ENCODE measurements at regions not wholly inside any gene's neighbourhood (a gene's known extent, or its start where the extent isn't known, plus 50 kb on each side); places are given as distances from the start of the nearest gene placed in this dataset.
"Not testable (repeated sequence)": the region's sequence is repeated elsewhere in the genome, so short reads cannot be mapped to it uniquely, and the experiment has no call there.

DNA sequence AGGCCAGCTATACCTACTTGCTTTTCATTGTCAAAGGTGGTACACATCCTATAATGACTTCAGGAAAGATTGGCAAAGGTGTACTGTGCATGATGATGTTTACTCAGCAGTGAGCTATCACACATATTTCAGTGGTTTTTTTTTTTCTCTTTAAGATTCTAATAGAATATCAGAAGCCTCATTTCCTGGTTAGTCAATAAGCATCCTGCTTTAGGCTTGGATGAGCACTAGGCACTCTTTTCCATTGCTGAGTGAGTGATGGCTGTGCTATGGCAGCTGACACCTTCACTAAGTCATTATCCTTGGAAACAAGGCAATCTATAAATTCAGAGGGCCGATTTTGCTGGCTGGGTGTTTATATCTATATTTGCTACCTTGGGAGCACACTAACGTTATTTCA, 161.1 kb upstream of the RASSF8 start:
- Histone ChIP-seq H3K4me1 (no peaks in the 10 kb centered on the region), H3K36me3 (no peaks in the 10 kb centered on the region), H3K27ac (no peak overlapping the region), H3K9me3 (no peaks in the 10 kb centered on the region), H3K27me3 (no peaks in the 10 kb centered on the region), H3K4me3 (no peak overlapping the region)
- 30% methylated on average over 2 of the region's 2 CpGs for WGBS (ENCODE audit: insufficient coverage, low coverage, low lambda C conversion rate, missing lambda C conversion rate)
- no peak for TF ChIP-seq POLR2A (IDR thresholded peaks at IDR 0.05)
- TF ChIP-seq, protein P1, sequence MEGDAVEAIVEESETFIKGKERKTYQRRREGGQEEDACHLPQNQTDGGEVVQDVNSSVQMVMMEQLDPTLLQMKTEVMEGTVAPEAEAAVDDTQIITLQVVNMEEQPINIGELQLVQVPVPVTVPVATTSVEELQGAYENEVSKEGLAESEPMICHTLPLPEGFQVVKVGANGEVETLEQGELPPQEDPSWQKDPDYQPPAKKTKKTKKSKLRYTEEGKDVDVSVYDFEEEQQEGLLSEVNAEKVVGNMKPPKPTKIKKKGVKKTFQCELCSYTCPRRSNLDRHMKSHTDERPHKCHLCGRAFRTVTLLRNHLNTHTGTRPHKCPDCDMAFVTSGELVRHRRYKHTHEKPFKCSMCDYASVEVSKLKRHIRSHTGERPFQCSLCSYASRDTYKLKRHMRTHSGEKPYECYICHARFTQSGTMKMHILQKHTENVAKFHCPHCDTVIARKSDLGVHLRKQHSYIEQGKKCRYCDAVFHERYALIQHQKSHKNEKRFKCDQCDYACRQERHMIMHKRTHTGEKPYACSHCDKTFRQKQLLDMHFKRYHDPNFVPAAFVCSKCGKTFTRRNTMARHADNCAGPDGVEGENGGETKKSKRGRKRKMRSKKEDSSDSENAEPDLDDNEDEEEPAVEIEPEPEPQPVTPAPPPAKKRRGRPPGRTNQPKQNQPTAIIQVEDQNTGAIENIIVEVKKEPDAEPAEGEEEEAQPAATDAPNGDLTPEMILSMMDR (IDR thresholded peaks at IDR 0.05): no peak
- intact Hi-C loops (cut with DNase I): no loop called here
- ATAC-seq (no peak), DNase-seq (no peak)

DNA sequence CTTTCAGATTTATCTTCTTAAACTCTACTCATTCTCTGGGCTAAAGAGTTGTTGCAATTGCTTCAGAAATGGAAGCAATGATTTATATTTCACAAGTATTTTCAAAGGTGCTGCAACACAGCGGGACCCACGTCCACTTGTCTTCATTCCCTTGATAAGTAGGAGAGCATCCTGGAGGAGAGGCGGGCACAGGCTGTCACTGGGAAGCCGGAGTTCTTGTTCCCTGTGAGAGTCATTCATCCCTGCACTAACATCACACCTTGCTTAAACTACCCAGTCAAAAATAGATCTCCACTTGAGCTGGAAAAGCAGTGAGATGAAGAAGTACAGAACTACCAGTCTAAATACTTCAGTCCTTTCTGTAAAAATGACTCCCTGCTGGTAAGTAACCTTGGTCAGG, 160.5 kb upstream of the RASSF8 start:
- no peak for ATAC-seq
- Histone ChIP-seq H3K27me3 (no peaks in the 10 kb centered on the region), H3K36me3 (no peaks in the 10 kb centered on the region), H3K4me1 (no peaks in the 10 kb centered on the region), H3K27ac (no peak overlapping the region), H3K9me3 (no peaks in the 10 kb centered on the region), H3K4me3 (no peak overlapping the region)
- intact Hi-C loops (cut with DNase I): no loop called here
- no peak for DNase-seq
- TF ChIP-seq, protein P1 (IDR thresholded peaks at IDR 0.05): no peak
- TF ChIP-seq POLR2A (IDR thresholded peaks at IDR 0.05): no peak
- WGBS (ENCODE audit: insufficient coverage, low coverage, low lambda C conversion rate, missing lambda C conversion rate): 63% methylated on average over 4 of the region's 4 CpGs

DNA sequence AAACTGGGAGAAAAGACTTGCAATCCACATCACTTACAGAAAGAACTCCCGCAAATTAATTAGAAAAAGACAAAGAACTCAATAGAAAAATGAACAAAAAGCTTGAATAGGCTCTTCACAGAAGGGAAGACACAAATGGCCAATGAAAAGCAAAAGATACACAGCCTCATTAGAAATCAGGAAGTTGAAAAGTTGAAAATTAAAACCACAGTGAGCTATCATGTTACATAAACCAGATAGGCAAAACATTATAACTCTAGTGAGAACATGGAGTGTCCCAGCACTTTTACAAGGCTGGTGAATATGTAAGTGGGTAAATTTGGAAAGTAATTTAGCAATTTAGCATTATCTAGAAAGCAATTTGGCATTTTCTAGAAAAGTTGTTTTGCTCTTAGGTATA, 158.4 kb upstream of the RASSF8 start:
- no peak for ATAC-seq
- H3K9me3 ChIP-seq: no peaks in the 10 kb centered on the region

DNA sequence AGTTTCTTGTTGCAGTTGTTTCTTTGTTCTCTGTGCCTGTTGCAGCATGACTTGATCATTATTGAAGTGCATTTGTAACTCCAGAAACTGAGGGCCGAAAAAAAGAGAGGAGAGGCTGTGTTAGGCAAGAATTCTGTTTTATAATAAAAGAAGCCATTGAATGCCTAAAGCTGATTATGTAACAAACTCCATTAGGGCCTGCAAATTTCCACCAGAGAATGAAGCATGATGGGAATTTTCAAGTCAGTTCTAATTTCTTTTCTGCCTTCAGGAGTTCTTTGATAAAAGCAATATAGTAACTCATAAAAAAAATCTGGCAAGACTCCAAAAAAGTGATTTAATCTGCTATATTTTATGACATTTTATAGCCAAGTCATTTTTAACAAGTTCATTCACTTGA, 156.7 kb upstream of the RASSF8 start:
- intact Hi-C loops (cut with DNase I): no loop called here
- ATAC-seq (no peak), DNase-seq (no peak)
- no peak overlapping the region for H3K27ac ChIP-seq
- no peaks in the 10 kb centered on the region for H3K36me3 ChIP-seq
- H3K4me3 ChIP-seq: no peak overlapping the region
- WGBS (ENCODE audit: insufficient coverage, low coverage, low lambda C conversion rate, missing lambda C conversion rate): 89% methylated on average over 1 of the region's 1 CpG
- H3K27me3 ChIP-seq: no peaks in the 10 kb centered on the region
- no peaks in the 10 kb centered on the region for H3K9me3 ChIP-seq
- no peak for TF ChIP-seq POLR2A (IDR thresholded peaks at IDR 0.05)
- TF ChIP-seq, protein P1 (IDR thresholded peaks at IDR 0.05): no peak
- H3K4me1 ChIP-seq: no peaks in the 10 kb centered on the region

More for the DNA sequence above, 158.4 kb upstream of the RASSF8 start:
- Histone ChIP-seq H3K4me1 (no peaks in the 10 kb centered on the region), H3K4me3 (no peak overlapping the region), H3K27me3 (no peaks in the 10 kb centered on the region), H3K27ac (no peak overlapping the region), H3K36me3 (no peaks in the 10 kb centered on the region)
- intact Hi-C loops (cut with DNase I): no loop called here
- 93% methylated on average over 1 of the region's 1 CpG for WGBS (ENCODE audit: insufficient coverage, low coverage, low lambda C conversion rate, missing lambda C conversion rate)
- TF ChIP-seq POLR2A (IDR thresholded peaks at IDR 0.05): no peak
- TF ChIP-seq, protein P1 (IDR thresholded peaks at IDR 0.05): no peak
- no peak for DNase-seq

DNA sequence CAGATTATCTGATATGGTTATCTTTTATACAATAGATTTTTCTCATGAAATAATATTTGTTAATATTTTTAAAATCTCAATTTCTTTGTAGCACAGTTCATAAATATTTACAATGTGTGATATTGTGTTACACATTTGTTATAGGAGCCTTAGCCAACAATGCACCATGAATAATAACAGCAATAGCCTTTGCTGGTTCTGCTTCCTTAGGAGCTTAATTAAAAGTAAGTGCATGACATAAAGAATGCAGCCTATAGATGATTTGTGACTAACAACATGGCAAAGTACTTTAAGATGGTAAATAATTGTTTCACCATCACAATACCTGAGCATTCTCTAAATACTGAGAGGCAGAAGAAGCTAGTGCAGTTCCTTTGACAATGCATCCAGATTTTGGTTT, 156.3 kb upstream of the RASSF8 start:
- no peak overlapping the region for H3K27ac ChIP-seq
- no peaks in the 10 kb centered on the region for H3K9me3 ChIP-seq
- H3K27me3 ChIP-seq: no peaks in the 10 kb centered on the region
- TF ChIP-seq, protein P1 (IDR thresholded peaks at IDR 0.05): no peak
- TF ChIP-seq POLR2A (IDR thresholded peaks at IDR 0.05): no peak
- H3K4me1 ChIP-seq: no peaks in the 10 kb centered on the region
- intact Hi-C loops (cut with DNase I): no loop called here
- H3K4me3 ChIP-seq: no peak overlapping the region
- H3K36me3 ChIP-seq: no peaks in the 10 kb centered on the region
- ATAC-seq (no peak), DNase-seq (no peak)

DNA sequence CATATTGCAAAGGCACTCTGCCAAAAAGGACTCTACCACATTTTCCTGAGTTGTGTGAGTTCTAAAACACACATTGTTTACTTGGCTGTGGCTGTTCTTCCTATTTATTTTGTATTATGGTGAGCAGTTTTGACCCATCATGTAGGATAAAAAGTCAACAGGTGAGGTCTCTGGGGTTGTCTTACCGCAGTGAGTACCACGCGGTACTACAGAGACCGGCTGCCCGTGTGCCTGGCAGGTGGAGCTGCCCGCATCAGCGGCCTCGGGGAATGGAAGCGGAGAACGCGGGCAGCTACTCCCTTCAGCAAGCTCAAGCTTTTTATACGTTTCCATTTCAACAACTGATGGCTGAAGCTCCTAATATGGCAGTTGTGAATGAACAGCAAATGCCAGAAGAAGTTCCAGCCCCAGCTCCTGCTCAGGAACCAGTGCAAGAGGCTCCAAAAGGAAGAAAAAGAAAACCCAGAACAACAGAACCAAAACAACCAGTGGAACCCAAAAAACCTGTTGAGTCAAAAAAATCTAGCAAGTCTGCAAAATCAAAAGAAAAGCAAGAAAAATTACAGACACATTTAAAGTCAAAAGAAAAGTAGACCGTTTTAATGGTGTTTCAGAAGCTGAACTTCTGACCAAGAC, 155.3 kb upstream of the RASSF8 start:
- H3K27me3 ChIP-seq; H3K27ac ChIP-seq; intact Hi-C loops (cut with DNase I); H3K9me3 ChIP-seq; DNase-seq; H3K4me3 ChIP-seq; H3K36me3 ChIP-seq; H3K4me1 ChIP-seq; ATAC-seq: not testable (repeated sequence)
- WGBS (ENCODE audit: insufficient coverage, low coverage, low lambda C conversion rate, missing lambda C conversion rate): 86% methylated on average over 12 of the region's 13 CpGs

DNA sequence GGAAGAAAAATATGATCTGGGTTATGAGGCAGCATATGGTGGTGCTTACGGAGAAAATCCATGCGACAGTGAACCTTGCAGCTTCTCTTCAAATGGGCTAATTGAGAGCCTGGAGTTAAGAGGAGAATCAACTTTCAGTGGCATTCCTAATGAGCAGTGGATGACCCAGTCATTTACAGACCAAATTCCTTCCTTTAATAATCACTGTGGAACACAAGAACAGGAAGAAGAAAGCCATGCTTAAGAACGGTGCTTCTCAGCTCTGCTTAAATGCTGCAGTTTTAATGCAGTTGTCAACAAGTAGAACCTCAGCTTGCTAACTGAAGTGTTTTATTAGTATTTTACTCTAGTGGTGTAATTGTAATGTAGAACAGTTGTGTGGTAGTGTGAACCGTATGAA, 154.2 kb upstream of the RASSF8 start:
- DNase-seq; H3K4me3 ChIP-seq; ATAC-seq; H3K27ac ChIP-seq; H3K4me1 ChIP-seq; H3K9me3 ChIP-seq; H3K36me3 ChIP-seq; H3K27me3 ChIP-seq; intact Hi-C loops (cut with DNase I): not testable (repeated sequence)
- WGBS (ENCODE audit: insufficient coverage, low coverage, low lambda C conversion rate, missing lambda C conversion rate): 57% methylated on average over 4 of the region's 4 CpGs
